ENCODE measurements at regions not wholly inside any gene's neighbourhood (a gene's known extent, or its start where the extent isn't known, plus 50 kb on each side); places are given as distances from the start of the nearest gene placed in this dataset.

DNA sequence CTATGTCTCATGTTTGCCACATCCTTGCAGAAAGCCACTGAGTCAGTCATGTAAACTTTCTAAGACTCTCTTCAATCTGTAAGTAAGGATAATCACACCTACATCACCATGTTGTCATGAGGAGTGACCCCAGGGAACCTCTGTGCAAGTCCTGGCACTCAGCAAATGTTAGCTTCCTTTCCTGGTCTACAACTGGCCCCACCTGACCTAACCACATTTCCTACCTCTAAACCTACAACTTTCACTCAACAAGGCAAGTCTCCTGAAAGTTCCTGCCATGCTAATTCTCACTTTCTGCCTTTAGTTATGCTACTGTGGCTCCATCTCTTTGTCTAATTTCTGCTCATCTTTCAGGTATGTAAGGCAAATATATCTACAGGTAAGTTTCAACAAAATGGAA is 72.3 kb upstream of the SEM1 start:
- BruUV-seq (replicated peaks): no TSS peak
- no peak overlapping the region for H3K9ac ChIP-seq (ENCODE audit: control insufficient read depth, insufficient read depth, low read length)
- POLR2A ChIA-PET: no interaction called here
- ATAC-seq (no peak), FAIRE-seq (no peak), DNase-seq (ENCODE audit: low read depth, low spot score) (no peak)
- no peaks in the 10 kb centered on the region for H4K20me1 ChIP-seq (ENCODE audit: control insufficient read depth, insufficient read depth)
- no peak overlapping the region for H2AFZ ChIP-seq (ENCODE audit: control insufficient read depth, low read depth, low read length)
- H3K36me3 ChIP-seq (ENCODE audit: control insufficient read depth in 2 of 2, insufficient read depth in 2 of 2, low read length in 1 of 2): no peaks in the 10 kb centered on the region
- intact Hi-C loops (cut with micrococcal nuclease; ENCODE audit: unreplicated experiment): no loop called here
- in situ Hi-C loops (cut with MboI): no loop called here
- H3K4me1 ChIP-seq (ENCODE audit: control insufficient read depth, insufficient read depth, low read length): no peaks in the 10 kb centered on the region
- H3K27ac ChIP-seq (ENCODE audit: control insufficient read depth, insufficient read depth): no peak overlapping the region
- RAD21 ChIA-PET (ENCODE audit: unreplicated experiment): no interaction called here
- SMC1A ChIA-PET (ENCODE audit: uncharacterized antibody, unreplicated experiment): no interaction called here
- no peaks in the 10 kb centered on the region for H3K79me2 ChIP-seq (ENCODE audit: control insufficient read depth, insufficient read depth, low read length)
- H3K9me3 ChIP-seq (replicated peaks; ENCODE audit: control insufficient read depth, insufficient read depth, low read length): no peaks in the 10 kb centered on the region
- H3K4me3 ChIP-seq: no peak overlapping the region
- H3K27me3 ChIP-seq (replicated peaks in 1 of 2; ENCODE audit: control insufficient read depth in 2 of 2, insufficient read depth in 2 of 2, low read length in 1 of 2): no peaks in the 10 kb centered on the region
- CTCF ChIA-PET: no interaction called here
- no peak overlapping the region for H3K4me2 ChIP-seq (ENCODE audit: control insufficient read depth, insufficient read depth)
- no peak for TF ChIP-seq ZNF24 (IDR thresholded peaks at IDR 0.05)
- TF ChIP-seq, protein P1, sequence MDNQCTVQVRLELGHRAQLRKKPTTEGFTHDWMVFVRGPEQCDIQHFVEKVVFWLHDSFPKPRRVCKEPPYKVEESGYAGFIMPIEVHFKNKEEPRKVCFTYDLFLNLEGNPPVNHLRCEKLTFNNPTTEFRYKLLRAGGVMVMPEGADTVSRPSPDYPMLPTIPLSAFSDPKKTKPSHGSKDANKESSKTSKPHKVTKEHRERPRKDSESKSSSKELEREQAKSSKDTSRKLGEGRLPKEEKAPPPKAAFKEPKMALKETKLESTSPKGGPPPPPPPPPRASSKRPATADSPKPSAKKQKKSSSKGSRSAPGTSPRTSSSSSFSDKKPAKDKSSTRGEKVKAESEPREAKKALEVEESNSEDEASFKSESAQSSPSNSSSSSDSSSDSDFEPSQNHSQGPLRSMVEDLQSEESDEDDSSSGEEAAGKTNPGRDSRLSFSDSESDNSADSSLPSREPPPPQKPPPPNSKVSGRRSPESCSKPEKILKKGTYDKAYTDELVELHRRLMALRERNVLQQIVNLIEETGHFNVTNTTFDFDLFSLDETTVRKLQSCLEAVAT (IDR thresholded peaks at IDR 0.05): no peak
- TF ChIP-seq, protein P2, sequence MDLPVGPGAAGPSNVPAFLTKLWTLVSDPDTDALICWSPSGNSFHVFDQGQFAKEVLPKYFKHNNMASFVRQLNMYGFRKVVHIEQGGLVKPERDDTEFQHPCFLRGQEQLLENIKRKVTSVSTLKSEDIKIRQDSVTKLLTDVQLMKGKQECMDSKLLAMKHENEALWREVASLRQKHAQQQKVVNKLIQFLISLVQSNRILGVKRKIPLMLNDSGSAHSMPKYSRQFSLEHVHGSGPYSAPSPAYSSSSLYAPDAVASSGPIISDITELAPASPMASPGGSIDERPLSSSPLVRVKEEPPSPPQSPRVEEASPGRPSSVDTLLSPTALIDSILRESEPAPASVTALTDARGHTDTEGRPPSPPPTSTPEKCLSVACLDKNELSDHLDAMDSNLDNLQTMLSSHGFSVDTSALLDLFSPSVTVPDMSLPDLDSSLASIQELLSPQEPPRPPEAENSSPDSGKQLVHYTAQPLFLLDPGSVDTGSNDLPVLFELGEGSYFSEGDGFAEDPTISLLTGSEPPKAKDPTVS (IDR thresholded peaks at IDR 0.05; ENCODE audit: low read depth, low read length): no peak
- TF ChIP-seq, protein P3, sequence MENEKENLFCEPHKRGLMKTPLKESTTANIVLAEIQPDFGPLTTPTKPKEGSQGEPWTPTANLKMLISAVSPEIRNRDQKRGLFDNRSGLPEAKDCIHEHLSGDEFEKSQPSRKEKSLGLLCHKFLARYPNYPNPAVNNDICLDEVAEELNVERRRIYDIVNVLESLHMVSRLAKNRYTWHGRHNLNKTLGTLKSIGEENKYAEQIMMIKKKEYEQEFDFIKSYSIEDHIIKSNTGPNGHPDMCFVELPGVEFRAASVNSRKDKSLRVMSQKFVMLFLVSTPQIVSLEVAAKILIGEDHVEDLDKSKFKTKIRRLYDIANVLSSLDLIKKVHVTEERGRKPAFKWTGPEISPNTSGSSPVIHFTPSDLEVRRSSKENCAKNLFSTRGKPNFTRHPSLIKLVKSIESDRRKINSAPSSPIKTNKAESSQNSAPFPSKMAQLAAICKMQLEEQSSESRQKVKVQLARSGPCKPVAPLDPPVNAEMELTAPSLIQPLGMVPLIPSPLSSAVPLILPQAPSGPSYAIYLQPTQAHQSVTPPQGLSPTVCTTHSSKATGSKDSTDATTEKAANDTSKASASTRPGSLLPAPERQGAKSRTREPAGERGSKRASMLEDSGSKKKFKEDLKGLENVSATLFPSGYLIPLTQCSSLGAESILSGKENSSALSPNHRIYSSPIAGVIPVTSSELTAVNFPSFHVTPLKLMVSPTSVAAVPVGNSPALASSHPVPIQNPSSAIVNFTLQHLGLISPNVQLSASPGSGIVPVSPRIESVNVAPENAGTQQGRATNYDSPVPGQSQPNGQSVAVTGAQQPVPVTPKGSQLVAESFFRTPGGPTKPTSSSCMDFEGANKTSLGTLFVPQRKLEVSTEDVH (IDR thresholded peaks at IDR 0.05; ENCODE audit: low read depth, partially characterized antibody): no peak
- TF ChIP-seq, protein P4, sequence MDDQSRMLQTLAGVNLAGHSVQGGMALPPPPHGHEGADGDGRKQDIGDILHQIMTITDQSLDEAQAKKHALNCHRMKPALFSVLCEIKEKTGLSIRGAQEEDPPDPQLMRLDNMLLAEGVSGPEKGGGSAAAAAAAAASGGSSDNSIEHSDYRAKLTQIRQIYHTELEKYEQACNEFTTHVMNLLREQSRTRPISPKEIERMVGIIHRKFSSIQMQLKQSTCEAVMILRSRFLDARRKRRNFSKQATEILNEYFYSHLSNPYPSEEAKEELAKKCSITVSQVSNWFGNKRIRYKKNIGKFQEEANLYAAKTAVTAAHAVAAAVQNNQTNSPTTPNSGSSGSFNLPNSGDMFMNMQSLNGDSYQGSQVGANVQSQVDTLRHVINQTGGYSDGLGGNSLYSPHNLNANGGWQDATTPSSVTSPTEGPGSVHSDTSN (IDR thresholded peaks at IDR 0.05; ENCODE audit: insufficient replicate concordance, low read depth, low read length): no peak
- TF ChIP-seq NR2F1 (conservative IDR thresholded peaks at IDR 0.05): no peak
- no peak for TF ChIP-seq HDAC6 (IDR thresholded peaks at IDR 0.05; ENCODE audit: unreplicated experiment)
- no peak for TF ChIP-seq EED (IDR thresholded peaks at IDR 0.05; ENCODE audit: low read depth)
- no peak for TF ChIP-seq POU2F2 (IDR thresholded peaks at IDR 0.05; ENCODE audit: borderline replicate concordance, low read depth, low read length)
- no peak for TF ChIP-seq BHLHE40 (IDR thresholded peaks at IDR 0.05; ENCODE audit: borderline replicate concordance in 1 of 2, low read depth in 2 of 2, low read length in 1 of 2)
- TF ChIP-seq, protein P5, sequence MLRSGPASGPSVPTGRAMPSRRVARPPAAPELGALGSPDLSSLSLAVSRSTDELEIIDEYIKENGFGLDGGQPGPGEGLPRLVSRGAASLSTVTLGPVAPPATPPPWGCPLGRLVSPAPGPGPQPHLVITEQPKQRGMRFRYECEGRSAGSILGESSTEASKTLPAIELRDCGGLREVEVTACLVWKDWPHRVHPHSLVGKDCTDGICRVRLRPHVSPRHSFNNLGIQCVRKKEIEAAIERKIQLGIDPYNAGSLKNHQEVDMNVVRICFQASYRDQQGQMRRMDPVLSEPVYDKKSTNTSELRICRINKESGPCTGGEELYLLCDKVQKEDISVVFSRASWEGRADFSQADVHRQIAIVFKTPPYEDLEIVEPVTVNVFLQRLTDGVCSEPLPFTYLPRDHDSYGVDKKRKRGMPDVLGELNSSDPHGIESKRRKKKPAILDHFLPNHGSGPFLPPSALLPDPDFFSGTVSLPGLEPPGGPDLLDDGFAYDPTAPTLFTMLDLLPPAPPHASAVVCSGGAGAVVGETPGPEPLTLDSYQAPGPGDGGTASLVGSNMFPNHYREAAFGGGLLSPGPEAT (IDR thresholded peaks at IDR 0.05; ENCODE audit: low read depth): no peak
- TF ChIP-seq, protein P6, sequence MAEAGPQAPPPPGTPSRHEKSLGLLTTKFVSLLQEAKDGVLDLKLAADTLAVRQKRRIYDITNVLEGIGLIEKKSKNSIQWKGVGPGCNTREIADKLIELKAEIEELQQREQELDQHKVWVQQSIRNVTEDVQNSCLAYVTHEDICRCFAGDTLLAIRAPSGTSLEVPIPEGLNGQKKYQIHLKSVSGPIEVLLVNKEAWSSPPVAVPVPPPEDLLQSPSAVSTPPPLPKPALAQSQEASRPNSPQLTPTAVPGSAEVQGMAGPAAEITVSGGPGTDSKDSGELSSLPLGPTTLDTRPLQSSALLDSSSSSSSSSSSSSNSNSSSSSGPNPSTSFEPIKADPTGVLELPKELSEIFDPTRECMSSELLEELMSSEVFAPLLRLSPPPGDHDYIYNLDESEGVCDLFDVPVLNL (IDR thresholded peaks at IDR 0.05; ENCODE audit: low read depth, low read length): no peak
- TF ChIP-seq, protein P7, sequence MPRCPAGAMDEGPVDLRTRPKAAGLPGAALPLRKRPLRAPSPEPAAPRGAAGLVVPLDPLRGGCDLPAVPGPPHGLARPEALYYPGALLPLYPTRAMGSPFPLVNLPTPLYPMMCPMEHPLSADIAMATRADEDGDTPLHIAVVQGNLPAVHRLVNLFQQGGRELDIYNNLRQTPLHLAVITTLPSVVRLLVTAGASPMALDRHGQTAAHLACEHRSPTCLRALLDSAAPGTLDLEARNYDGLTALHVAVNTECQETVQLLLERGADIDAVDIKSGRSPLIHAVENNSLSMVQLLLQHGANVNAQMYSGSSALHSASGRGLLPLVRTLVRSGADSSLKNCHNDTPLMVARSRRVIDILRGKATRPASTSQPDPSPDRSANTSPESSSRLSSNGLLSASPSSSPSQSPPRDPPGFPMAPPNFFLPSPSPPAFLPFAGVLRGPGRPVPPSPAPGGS (IDR thresholded peaks at IDR 0.05; ENCODE audit: borderline replicate concordance, insufficient read depth, low read depth, low read length, poor library complexity, severe bottlenecking): no peak

Measured in GM12878 (cell line).